ENCODE measurements at regions not wholly inside any gene's neighbourhood (a gene's known extent, or its start where the extent isn't known, plus 50 kb on each side); places are given as distances from the start of the nearest gene placed in this dataset.

GRCh38 chr7:94813917-94814316, 93.5 kb upstream of the PPP1R9A start (continued):
- TF ChIP-seq, protein P1, sequence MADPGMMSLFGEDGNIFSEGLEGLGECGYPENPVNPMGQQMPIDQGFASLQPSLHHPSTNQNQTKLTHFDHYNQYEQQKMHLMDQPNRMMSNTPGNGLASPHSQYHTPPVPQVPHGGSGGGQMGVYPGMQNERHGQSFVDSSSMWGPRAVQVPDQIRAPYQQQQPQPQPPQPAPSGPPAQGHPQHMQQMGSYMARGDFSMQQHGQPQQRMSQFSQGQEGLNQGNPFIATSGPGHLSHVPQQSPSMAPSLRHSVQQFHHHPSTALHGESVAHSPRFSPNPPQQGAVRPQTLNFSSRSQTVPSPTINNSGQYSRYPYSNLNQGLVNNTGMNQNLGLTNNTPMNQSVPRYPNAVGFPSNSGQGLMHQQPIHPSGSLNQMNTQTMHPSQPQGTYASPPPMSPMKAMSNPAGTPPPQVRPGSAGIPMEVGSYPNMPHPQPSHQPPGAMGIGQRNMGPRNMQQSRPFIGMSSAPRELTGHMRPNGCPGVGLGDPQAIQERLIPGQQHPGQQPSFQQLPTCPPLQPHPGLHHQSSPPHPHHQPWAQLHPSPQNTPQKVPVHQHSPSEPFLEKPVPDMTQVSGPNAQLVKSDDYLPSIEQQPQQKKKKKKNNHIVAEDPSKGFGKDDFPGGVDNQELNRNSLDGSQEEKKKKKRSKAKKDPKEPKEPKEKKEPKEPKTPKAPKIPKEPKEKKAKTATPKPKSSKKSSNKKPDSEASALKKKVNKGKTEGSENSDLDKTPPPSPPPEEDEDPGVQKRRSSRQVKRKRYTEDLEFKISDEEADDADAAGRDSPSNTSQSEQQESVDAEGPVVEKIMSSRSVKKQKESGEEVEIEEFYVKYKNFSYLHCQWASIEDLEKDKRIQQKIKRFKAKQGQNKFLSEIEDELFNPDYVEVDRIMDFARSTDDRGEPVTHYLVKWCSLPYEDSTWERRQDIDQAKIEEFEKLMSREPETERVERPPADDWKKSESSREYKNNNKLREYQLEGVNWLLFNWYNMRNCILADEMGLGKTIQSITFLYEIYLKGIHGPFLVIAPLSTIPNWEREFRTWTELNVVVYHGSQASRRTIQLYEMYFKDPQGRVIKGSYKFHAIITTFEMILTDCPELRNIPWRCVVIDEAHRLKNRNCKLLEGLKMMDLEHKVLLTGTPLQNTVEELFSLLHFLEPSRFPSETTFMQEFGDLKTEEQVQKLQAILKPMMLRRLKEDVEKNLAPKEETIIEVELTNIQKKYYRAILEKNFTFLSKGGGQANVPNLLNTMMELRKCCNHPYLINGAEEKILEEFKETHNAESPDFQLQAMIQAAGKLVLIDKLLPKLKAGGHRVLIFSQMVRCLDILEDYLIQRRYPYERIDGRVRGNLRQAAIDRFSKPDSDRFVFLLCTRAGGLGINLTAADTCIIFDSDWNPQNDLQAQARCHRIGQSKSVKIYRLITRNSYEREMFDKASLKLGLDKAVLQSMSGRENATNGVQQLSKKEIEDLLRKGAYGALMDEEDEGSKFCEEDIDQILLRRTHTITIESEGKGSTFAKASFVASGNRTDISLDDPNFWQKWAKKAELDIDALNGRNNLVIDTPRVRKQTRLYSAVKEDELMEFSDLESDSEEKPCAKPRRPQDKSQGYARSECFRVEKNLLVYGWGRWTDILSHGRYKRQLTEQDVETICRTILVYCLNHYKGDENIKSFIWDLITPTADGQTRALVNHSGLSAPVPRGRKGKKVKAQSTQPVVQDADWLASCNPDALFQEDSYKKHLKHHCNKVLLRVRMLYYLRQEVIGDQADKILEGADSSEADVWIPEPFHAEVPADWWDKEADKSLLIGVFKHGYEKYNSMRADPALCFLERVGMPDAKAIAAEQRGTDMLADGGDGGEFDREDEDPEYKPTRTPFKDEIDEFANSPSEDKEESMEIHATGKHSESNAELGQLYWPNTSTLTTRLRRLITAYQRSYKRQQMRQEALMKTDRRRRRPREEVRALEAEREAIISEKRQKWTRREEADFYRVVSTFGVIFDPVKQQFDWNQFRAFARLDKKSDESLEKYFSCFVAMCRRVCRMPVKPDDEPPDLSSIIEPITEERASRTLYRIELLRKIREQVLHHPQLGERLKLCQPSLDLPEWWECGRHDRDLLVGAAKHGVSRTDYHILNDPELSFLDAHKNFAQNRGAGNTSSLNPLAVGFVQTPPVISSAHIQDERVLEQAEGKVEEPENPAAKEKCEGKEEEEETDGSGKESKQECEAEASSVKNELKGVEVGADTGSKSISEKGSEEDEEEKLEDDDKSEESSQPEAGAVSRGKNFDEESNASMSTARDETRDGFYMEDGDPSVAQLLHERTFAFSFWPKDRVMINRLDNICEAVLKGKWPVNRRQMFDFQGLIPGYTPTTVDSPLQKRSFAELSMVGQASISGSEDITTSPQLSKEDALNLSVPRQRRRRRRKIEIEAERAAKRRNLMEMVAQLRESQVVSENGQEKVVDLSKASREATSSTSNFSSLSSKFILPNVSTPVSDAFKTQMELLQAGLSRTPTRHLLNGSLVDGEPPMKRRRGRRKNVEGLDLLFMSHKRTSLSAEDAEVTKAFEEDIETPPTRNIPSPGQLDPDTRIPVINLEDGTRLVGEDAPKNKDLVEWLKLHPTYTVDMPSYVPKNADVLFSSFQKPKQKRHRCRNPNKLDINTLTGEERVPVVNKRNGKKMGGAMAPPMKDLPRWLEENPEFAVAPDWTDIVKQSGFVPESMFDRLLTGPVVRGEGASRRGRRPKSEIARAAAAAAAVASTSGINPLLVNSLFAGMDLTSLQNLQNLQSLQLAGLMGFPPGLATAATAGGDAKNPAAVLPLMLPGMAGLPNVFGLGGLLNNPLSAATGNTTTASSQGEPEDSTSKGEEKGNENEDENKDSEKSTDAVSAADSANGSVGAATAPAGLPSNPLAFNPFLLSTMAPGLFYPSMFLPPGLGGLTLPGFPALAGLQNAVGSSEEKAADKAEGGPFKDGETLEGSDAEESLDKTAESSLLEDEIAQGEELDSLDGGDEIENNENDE (IDR thresholded peaks at IDR 0.05; ENCODE audit: insufficient replicate concordance, low read length): no peak
- TF ChIP-seq SP2 (IDR thresholded peaks at IDR 0.05; ENCODE audit: low read length) (no peak), SUZ12 (IDR thresholded peaks at IDR 0.05; ENCODE audit: low read length) (no peak), CBX5 (IDR thresholded peaks at IDR 0.05; ENCODE audit: low read depth, low read length) (no peak), TAF1 (IDR thresholded peaks at IDR 0.05; ENCODE audit: low read depth, low read length) (no peak), BACH1 (IDR thresholded peaks at IDR 0.05; ENCODE audit: low read length) (no peak), USF2 (IDR thresholded peaks at IDR 0.05; ENCODE audit: low read length) (no peak), CTBP2 (IDR thresholded peaks at IDR 0.05; ENCODE audit: borderline replicate concordance, insufficient read depth, insufficient read length, low read length) (no peak), SP1 (IDR thresholded peaks at IDR 0.05; ENCODE audit: low read depth, low read length) (no peak)
- TF ChIP-seq, protein P2, sequence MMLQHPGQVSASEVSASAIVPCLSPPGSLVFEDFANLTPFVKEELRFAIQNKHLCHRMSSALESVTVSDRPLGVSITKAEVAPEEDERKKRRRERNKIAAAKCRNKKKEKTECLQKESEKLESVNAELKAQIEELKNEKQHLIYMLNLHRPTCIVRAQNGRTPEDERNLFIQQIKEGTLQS (IDR thresholded peaks at IDR 0.05; ENCODE audit: insufficient read depth, low read depth, low read length): no peak

All from H1 (cell line).